ENCODE measurements at regions not wholly inside any gene's neighbourhood (a gene's known extent, or its start where the extent isn't known, plus 50 kb on each side); places are given as distances from the start of the nearest gene placed in this dataset.

GRCh38 chr15:97165205-97165604, 795.3 kb upstream of the ARRDC4 start:
- no peak for TF ChIP-seq CTCF (conservative IDR thresholded peaks at IDR 0.05 in 1 of 2, IDR thresholded peaks at IDR 0.05 in 1 of 2; ENCODE audit: low read depth in 1 of 2, low read length in 2 of 2)
- TF ChIP-seq EZH2 (IDR thresholded peaks at IDR 0.05; ENCODE audit: low read length, missing control alignments) = no peak

Measured in fibroblast of lung (primary cell).